Stimulated activated CD8-positive, alpha-beta memory T cell treated with anti-CD3 and anti-CD28 coated beads, Interleukin-7, amount 100 ng/mL, for 1 hour (primary cell): ENCODE measurements at regions not wholly inside any gene's neighbourhood (a gene's known extent, or its start where the extent isn't known, plus 50 kb on each side); places are given as distances from the start of the nearest gene placed in this dataset.

Experiments
- DNase-seq, 2 donors: peaks; one replicate each; pipeline ENCODE4 v3.0.0-alpha.2; 2020; ENCODE audit warnings: low read depth in 2 of 2

DNA sequence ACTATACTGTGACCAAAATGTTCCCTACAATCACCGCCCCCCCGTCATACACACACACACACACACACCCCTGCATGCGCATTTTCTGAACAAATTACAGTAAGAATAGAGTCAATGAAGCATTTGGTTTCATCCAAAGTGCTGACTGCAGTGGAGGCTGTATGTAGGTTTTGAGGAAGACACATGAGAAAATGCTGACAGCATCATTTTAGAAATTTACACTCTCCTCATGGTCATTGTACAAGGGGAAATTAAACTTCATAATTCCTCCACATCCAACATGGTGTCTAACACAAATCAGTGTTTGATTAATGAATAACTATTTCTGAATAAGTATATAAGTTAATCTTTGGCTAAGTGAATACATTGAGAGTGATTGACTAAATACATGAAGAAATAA, 1126.8 kb upstream of the PHF14 start:
- no peak for DNase-seq

DNA sequence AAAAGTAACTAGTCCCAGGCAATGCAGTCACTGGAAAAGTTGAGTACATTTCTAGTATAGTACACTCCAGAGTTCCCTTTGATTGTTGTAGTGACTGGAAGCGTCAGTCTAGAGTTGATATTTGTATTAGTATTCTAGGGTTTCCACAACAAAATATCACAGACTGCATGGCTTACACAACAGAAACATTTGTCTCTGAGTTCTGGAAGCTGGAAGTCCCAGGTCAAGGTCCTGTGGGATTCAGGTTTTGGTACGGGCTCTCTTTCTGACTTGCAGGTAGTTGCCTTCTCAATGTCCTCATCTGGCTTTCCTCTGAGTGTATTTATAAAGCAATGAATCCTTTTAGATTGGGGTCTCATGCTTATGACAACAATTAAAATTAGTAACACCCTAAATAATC, 1119.1 kb upstream of the PHF14 start:
- DNase-seq = no peak

GRCh38 chr7:9856668-9857067, 1117.0 kb upstream of the PHF14 start:
- no peak for DNase-seq

- no peak for DNase-seq
Observed at GRCh38 chr7:9863545-9863944, 1110.1 kb upstream of the PHF14 start.

- no peak for DNase-seq
Observed at GRCh38 chr7:9869151-9869550, 1104.5 kb upstream of the PHF14 start.

DNA sequence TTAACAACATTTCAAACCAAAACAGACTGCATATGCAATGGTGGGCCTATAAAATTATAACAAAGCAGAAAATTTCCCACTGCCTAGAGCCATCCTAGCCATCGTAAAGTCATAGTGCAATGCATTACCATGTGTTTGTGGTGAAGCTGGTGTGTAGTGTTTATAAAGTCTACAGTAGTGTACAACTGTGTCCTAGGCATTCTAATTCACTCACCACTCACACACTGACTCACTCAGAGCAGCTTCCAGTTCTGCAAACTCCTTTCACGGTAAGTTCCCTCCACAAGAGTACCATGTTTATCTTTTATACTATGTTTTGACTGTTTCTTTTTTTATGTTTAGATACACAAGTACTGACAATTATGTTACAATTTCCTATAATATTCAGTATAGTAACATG, 1104.1 kb upstream of the PHF14 start:
- no peak for DNase-seq

- no peak for DNase-seq
Observed at GRCh38 chr7:9870674-9871073, 1103.0 kb upstream of the PHF14 start.

- DNase-seq = no peak
Observed at GRCh38 chr7:9874182-9874581, 1099.5 kb upstream of the PHF14 start.

GRCh38 chr7:9876053-9876452, 1097.6 kb upstream of the PHF14 start:
- no peak for DNase-seq

DNA sequence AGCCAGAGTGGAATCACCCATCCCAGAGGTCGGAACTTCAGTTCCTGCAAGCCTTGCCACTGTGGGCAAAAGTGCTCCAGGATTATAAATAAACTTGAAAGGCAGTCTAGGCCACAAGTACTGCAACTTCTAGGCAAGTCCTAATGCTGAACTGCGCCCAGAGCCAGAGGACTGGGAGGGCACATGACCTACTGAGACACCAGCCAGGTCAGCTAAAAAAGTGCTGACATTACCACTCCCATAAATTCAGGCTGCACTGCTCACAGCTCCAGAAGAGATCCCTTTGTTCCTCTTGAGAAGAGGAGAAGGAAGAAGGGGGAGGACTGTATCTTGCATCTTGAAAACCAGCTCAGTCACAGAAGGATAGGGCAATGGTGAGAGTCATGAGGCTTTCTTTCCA, 1084.1 kb upstream of the PHF14 start:
- DNase-seq = no peak

DNA sequence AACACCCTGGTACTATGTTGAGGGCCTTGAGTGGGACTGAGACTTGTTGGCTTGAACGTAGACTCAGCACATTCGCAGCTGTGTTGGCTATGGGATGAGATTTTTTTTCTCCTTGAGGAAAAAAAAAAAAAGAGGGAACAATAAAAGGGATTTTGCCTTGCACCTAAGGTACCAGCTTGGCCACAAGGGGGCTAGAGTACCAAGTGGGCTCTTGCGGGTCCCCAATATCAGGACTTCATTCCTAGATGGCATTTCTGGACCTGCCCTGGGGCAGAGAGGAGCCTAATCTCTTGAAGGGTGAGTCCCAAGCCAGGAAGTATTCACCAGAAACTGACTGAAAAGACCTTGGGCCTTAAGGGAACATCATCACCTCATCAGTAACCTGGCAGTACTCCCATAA, 1083.6 kb upstream of the PHF14 start:
- DNase-seq = no peak

- no peak for DNase-seq
Observed at GRCh38 chr7:9891056-9891455, 1082.6 kb upstream of the PHF14 start.

DNA sequence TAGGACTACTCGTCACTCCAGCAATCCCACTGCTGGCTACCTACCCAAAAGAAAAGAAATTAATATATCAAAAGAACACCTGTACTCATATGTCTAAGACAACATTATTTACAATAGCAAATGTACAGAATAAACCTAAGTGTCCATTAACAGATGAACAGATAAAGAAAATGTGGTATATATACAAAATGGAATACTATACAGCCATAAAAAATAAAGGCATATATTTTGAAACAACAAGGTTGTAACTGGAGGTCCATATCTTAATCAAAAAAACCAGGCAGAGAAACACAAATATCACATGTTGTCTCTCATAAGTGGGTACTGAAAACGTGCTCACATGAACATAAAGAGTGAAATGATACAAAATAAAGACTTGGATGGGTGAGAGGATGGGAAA, 1073.3 kb upstream of the PHF14 start:
- DNase-seq = no peak

DNA sequence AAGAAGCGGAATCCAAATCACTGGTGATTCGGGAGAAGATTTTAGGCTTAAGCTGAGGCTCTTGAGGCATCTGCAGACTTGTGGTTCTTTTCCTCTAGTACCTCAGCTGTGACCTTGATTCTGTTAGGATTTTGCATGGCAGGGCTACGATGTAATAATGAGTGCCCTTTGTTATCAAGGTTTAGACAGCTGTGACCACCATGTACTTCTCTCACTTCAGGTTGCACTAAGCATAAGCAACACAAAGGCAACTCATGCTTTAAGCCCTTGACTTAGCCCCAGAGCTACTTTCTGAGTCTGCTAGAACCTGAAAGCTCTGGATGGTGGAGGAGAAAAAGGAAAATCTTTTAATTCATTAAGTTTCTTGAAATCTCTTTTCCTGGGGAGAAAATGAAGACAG, 1052.3 kb upstream of the PHF14 start:
- DNase-seq = no peak

DNA sequence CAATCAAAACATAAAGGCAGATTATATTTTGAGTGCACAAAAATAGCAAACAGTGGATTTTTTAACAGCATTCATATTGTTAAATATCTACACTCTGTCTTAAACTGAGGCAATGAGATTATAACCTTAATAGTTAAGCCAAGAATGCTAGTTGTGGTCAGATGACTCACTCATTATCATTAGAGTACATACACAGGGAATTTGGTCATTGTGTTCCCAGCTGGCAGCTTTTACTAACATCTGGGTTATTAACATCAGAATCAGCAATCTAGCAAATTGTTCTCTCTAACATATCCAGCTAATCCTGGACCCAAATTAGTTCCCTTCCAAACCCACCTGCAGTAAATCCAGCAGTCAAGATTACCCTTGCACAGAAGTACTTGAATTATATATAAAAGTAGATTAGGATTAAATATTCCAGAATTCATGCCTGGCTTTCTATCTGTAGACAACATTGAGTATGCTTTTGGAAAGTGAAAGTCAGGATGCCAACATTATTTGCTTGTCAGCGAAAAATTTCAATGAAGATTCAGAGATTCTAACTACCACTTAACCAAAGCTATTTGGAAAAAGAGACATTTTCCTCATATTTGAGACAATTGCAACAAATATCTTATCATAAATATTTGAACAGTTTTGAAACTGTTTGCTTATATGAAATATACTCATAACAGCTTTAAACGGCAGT, 1035.6 kb upstream of the PHF14 start:
- no peak for DNase-seq

DNA sequence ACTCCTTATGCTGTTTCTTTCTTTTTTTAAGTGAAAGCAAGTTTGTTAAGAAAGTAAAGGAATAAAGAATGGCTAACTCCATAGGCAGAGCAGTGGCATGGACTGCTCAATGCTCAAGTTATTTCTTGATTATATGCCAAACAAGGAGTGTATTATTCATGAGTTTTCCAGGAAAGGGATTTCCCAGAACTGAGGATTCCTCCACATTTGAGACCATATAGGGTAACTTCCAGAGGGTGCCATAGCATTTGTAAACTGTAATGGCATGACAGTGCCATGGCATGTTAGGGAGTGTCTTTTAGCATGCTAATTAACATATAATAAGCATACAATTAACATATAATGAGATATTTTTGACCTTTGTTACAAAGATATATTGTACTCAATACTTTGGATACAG, 1034.5 kb upstream of the PHF14 start:
- DNase-seq = no peak

DNA sequence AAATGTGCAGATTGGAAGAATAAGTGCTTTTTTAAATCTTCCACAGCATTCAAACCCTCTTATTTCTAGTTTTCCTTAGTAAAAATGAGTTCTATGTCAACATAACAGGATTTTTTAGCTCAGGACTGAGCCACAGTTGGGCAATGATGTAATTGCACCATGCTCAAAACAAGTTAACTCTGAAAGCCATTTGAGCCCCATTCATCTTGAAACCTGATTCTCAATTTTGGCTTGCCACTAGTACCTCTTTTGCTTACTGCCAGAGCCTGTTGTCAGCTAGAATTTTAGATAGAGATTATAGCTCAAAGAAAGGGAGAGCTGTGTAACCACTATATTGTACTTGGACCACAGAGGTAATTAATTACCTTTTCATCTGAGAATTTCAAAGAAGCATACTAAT, 1028.5 kb upstream of the PHF14 start:
- no peak for DNase-seq

DNA sequence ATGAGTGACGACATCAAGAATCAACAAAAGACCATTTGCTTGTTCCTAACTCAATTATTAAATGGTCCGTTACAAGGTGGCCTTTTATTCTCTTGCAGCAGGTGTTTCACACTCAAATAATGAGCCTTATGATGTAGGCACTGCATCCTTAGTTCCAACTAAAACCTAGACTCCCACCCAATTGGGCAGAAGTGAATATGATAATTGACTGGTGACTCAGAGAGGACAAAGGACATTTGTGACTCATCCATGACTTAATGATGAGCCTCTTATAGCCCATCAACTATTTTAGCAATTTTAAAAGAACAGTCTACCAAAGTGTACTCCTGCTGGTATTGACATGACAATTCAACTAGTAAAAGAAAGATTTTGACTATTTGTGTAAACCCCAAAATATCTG, 1027.8 kb upstream of the PHF14 start:
- DNase-seq = no peak

DNA sequence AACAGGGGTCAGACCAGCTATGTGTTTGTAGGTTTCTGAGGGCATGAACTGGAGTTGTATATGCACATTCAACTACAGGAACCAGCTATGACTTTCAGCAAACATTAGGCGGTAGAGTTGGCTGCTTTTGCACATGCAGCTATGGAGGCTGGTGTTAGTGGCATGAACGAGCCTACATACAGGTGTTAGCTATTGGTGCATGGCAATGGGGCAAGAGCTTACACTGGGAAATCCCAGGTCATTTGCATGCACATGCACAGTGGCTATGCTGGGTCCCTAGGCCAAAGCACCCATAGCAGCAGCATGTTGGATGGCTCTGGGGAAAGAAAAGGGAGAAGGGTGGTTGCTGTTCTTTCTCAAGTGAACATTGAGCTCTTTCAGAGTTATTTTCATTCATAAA, 1018.5 kb upstream of the PHF14 start:
- DNase-seq = no peak

DNA sequence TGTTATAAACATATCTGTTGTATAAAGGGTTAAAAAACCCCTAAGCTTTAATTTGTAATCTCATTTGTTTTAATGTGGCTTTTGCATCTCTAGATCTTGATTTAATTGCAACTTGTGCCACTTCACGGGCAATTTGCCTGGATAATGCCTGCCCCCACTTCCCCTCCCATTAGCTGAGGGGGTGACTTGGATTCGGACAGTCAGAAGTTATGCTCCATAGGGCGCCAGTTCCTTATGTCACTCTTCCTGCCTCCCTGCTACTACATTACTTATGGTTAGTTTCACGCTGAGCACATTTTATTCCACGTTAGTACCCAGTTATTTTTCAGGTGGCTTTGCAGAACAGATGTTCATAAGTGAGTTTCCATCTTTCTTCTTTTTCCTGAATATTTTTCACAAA, 1015.2 kb upstream of the PHF14 start:
- no peak for DNase-seq

- no peak for DNase-seq
Observed at GRCh38 chr7:9960460-9960859, 1013.2 kb upstream of the PHF14 start.

- DNase-seq = no peak
Observed at GRCh38 chr7:9961161-9961922, 1012.3 kb upstream of the PHF14 start.

DNA sequence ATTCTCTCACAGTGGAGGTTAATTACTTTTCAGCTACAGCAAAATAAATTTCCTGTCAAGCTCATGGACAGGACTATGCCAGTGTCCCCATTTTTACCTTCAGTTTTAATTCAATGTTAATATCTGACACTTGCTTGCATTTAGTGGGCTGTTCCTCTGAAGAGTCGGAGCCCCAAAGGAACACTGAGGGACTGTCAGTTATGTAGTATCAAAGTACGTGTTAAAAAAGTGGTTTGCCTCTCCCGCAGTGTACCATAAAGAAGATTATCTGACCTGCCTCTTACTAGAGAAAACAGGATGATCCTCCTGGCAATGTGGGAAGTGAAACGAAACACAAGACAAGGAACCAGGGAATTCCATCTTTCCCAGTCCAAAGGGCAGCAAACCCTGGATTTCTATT, 1010.9 kb upstream of the PHF14 start:
- no peak for DNase-seq
